IMR-90 (cell line): ENCODE measurements at regions not wholly inside any gene's neighbourhood (a gene's known extent, or its start where the extent isn't known, plus 50 kb on each side); places are given as distances from the start of the nearest gene placed in this dataset.

Experiments used
- ATAC-seq: fragments of 200-7000 bp; cut with Tn5 transposase; 2 replicates; pipeline ENCODE4 v1.9.1; 2020; ENCODE audit warnings: low read depth, mild to moderate bottlenecking, moderate library complexity
- BruUV-seq: library from RNA; stranded (reverse); fragments of 400-500 nt; replicated peaks from 2 replicates; lab custom pipeline; 2021; lab: Mats Ljungman, UMichigan
- CTCF ChIA-PET: fragments of 300-600 bp; formaldehyde crosslinking; extraction: SDS; loops from one replicate; lab custom pipeline; 2021; ENCODE audit warnings: antibody characterized with exemption; lab: Yijun Ruan, JAX
- POLR2A ChIA-PET: fragments of 300-600 bp; sonication (Branson Sonifier 250); formaldehyde crosslinking; loops from one replicate; lab custom pipeline; 2022; ENCODE audit warnings: antibody characterized with exemption; ENCODE audit not compliant: unreplicated experiment; lab: Charles Lee
- DNase-seq: peaks from one replicate; pipeline ENCODE4 v3.0.0; 2013
- H2AFZ ChIP-seq: replicated peaks from 2 replicates; pipeline ENCODE3; 2013; ENCODE audit warnings: low read length, mild to moderate bottlenecking; ENCODE audit not compliant: poor library complexity
- H2AK5ac ChIP-seq: 2 replicates; pipeline ENCODE4 v1.6.1; 2013; ENCODE audit warnings: low read depth, low read length, inconsistent platforms
- H2AK9ac ChIP-seq: replicated peaks from 2 replicates; pipeline ENCODE3; 2013; ENCODE audit warnings: mild to moderate bottlenecking, low read depth, low read length, moderate library complexity; ENCODE audit not compliant: poor library complexity
- H2BK120ac ChIP-seq: 2 replicates; pipeline ENCODE4 v1.6.1; 2013; ENCODE audit warnings: low read depth, low read length, inconsistent platforms
- H2BK15ac ChIP-seq: 3 replicates; pipeline ENCODE4 v1.6.1; 2013; ENCODE audit warnings: low read depth, low read length, inconsistent platforms
- H2BK20ac ChIP-seq: 2 replicates; pipeline ENCODE4 v1.6.1; 2013; ENCODE audit warnings: low read depth, mild to moderate bottlenecking, inconsistent platforms, low read length, moderate library complexity
- H2BK5ac ChIP-seq: 2 replicates; pipeline ENCODE4 v1.6.1; 2013; ENCODE audit warnings: mild to moderate bottlenecking, low read depth, low read length, inconsistent platforms; ENCODE audit not compliant: poor library complexity, severe bottlenecking
- H3K14ac ChIP-seq: replicated peaks from 2 replicates; pipeline ENCODE4 v1.6.1; 2013; ENCODE audit warnings: low read depth, low read length, inconsistent platforms
- H3K18ac ChIP-seq: 2 replicates; pipeline ENCODE4 v1.6.1; 2013; ENCODE audit warnings: low read depth, low read length, control low read depth
- H3K23ac ChIP-seq: 2 replicates; pipeline ENCODE4 v1.6.1; 2013; ENCODE audit warnings: low read depth, low read length, inconsistent platforms
- H3K27ac ChIP-seq: 2 replicates; pipeline ENCODE4 v1.5.1; 2013; ENCODE audit warnings: mild to moderate bottlenecking, control low read depth, low read length; ENCODE audit not compliant: insufficient read depth
- H3K27me3 ChIP-seq: 2 replicates; pipeline ENCODE4 v1.6.1; 2013; ENCODE audit warnings: low read length; ENCODE audit not compliant: control insufficient read depth, insufficient read depth
- H3K36me3 ChIP-seq: 2 replicates; pipeline ENCODE4 v1.6.1; 2013; ENCODE audit warnings: low read length, mixed read lengths; ENCODE audit not compliant: control insufficient read depth, insufficient read depth
- H3K4ac ChIP-seq: 2 replicates; pipeline ENCODE4 v1.6.1; 2013; ENCODE audit warnings: low read depth, low read length, inconsistent platforms
- H3K4me1 ChIP-seq: 2 replicates; pipeline ENCODE4 v1.6.1; 2013; ENCODE audit warnings: low read length, mixed read lengths; ENCODE audit not compliant: control insufficient read depth, insufficient read depth
- H3K4me2 ChIP-seq: 2 replicates; pipeline ENCODE4 v1.6.1; 2013; ENCODE audit warnings: low read depth, mild to moderate bottlenecking, control low read depth, low read length, moderate library complexity
- H3K4me3 ChIP-seq: 2 replicates; pipeline ENCODE4 v1.5.1; 2013; ENCODE audit warnings: low read depth, mild to moderate bottlenecking, control low read depth, low read length, moderate library complexity; ENCODE audit not compliant: insufficient read depth
- H3K56ac ChIP-seq: 2 replicates; pipeline ENCODE4 v1.6.1; 2013; ENCODE audit warnings: low read length, inconsistent platforms; ENCODE audit not compliant: insufficient read depth; ENCODE audit errors: extremely low read depth
- H3K79me1 ChIP-seq, 2 experiments: 2 replicates each; pipeline ENCODE4 v1.6.1; 2013; ENCODE audit warnings: low read length in 2 of 2, inconsistent platforms in 1 of 2, low read depth in 1 of 2
- H3K9ac ChIP-seq: 2 replicates; pipeline ENCODE4 v1.6.1; 2013; ENCODE audit warnings: low read depth, low read length, control low read depth
- H3K9me1 ChIP-seq: 2 replicates; pipeline ENCODE4 v1.6.1; 2013; ENCODE audit warnings: low read length, inconsistent platforms; ENCODE audit not compliant: insufficient read depth
- H3K9me3 ChIP-seq: 2 replicates; pipeline ENCODE4 v1.6.1; 2013; ENCODE audit warnings: low read length; ENCODE audit not compliant: control insufficient read depth, insufficient read depth
- H4K20me1 ChIP-seq: 2 replicates; pipeline ENCODE4 v1.6.1; 2013; ENCODE audit warnings: low read length, inconsistent platforms; ENCODE audit not compliant: insufficient read depth
- H4K5ac ChIP-seq: 2 replicates; pipeline ENCODE4 v1.6.1; 2013; ENCODE audit warnings: mild to moderate bottlenecking, low read depth, low read length, control low read depth
- H4K8ac ChIP-seq, 2 experiments: 2 replicates each; pipeline ENCODE4 v1.6.1; 2013; ENCODE audit warnings: low read depth in 2 of 2, low read length in 2 of 2, control low read depth in 1 of 2, inconsistent platforms in 1 of 2
- H4K91ac ChIP-seq: 2 replicates; pipeline ENCODE4 v1.6.1; 2013; ENCODE audit warnings: low read depth, low read length, inconsistent platforms; ENCODE audit not compliant: insufficient read depth
- BHLHE40 ChIP-seq: fragments of 150-350 bp; IDR thresholded peaks from 2 replicates; pipeline ENCODE4 v1.6.1; 2016; ENCODE audit warnings: mild to moderate bottlenecking, low read depth, low read length
- CEBPB ChIP-seq: IDR thresholded peaks from 2 replicates; pipeline ENCODE4 v1.6.1; 2012; ENCODE audit warnings: low read depth, low read length, improper control_type of control experiment
- CHD1 ChIP-seq: IDR thresholded peaks from 2 replicates; pipeline ENCODE4 v1.6.1; 2012; ENCODE audit warnings: low read depth, low read length, improper control_type of control experiment
- FOS ChIP-seq: fragments of 150-350 bp; IDR thresholded peaks from 2 replicates; pipeline ENCODE4 v1.6.1; 2016; ENCODE audit warnings: low read depth, low read length
- MAFK ChIP-seq: IDR thresholded peaks from 2 replicates; pipeline ENCODE4 v1.6.1; 2012; ENCODE audit warnings: low read depth, low read length, improper control_type of control experiment
- MAZ ChIP-seq: IDR thresholded peaks from 2 replicates; pipeline ENCODE4 v1.6.1; 2012; ENCODE audit warnings: low read depth, mild to moderate bottlenecking, low read length, improper control_type of control experiment, moderate library complexity, borderline replicate concordance
- MXI1 ChIP-seq: IDR thresholded peaks from 2 replicates; pipeline ENCODE4 v1.6.1; 2012; ENCODE audit warnings: low read depth, mild to moderate bottlenecking, low read length, moderate library complexity, borderline replicate concordance
- NFE2L2 ChIP-seq: fragments of 150-350 bp; IDR thresholded peaks from 2 replicates; pipeline ENCODE4 v1.6.1; 2016; ENCODE audit warnings: low read depth, mild to moderate bottlenecking, low read length
- POLR2A ChIP-seq: IDR thresholded peaks from 2 replicates; pipeline ENCODE4 v1.6.1; 2012; ENCODE audit warnings: mild to moderate bottlenecking, low read depth, low read length
- RAD21 ChIP-seq: IDR thresholded peaks from 2 replicates; pipeline ENCODE4 v1.6.1; 2012; ENCODE audit warnings: low read length, improper control_type of control experiment
- RCOR1 ChIP-seq: IDR thresholded peaks from 2 replicates; pipeline ENCODE4 v1.6.1; 2012; ENCODE audit warnings: mild to moderate bottlenecking, low read length, improper control_type of control experiment; ENCODE audit not compliant: insufficient replicate concordance
- RFX5 ChIP-seq: IDR thresholded peaks from 2 replicates; pipeline ENCODE4 v1.8.0; 2012; ENCODE audit warnings: low read depth, mild to moderate bottlenecking, low read length, moderate library complexity
- SMC3 ChIP-seq: fragments of 150-350 bp; IDR thresholded peaks from 2 replicates; pipeline ENCODE4 v1.6.1; 2016; ENCODE audit warnings: low read depth, mild to moderate bottlenecking, antibody characterized with exemption, low read length, moderate library complexity
- WGBS, 2 experiments: methylation state at CpG; one replicate each; pipeline versions ENCODE4 v1.1.5 to v1.1.7; 2013; ENCODE audit warnings: missing lambda C conversion rate in 2 of 2; ENCODE audit not compliant: insufficient read length in 1 of 2; ENCODE audit errors: extremely low coverage in 2 of 2; 5-methylcytosine and 5-hydroxymethylcytosine counted together
- dilution Hi-C: fragments of 300-500 bp; cut with HindIII; formaldehyde crosslinking; loops from one replicate; pipeline ENCODE4 v1.14.3; 2018; ENCODE audit warnings: low sequenced_read_pairs; ENCODE audit not compliant: unreplicated experiment
- in situ Hi-C: fragments of 300-500 bp; cut with MboI; formaldehyde crosslinking; loops from 3 replicates; pipeline ENCODE4 v1.14.3; 2019; ENCODE audit warnings: low sequenced_read_pairs, inconsistent platforms, mixed read lengths
- intact Hi-C: fragments of 100-400 bp; cut with micrococcal nuclease; formaldehyde crosslinking; loops from 2 replicates; pipeline ENCODE4 v1.10.0; 2022
- TF ChIP-seq, protein P1 (sequence below): fragments of 150-350 bp; IDR thresholded peaks from 2 replicates; pipeline ENCODE4 v1.6.1; 2016; ENCODE audit warnings: low read depth, mild to moderate bottlenecking, low read length, moderate library complexity, borderline replicate concordance
- TF ChIP-seq, protein P2 (sequence below): fragments of 150-350 bp; IDR thresholded peaks from 2 replicates; pipeline ENCODE4 v1.6.1; 2017; ENCODE audit warnings: mild to moderate bottlenecking, antibody characterized with exemption, low read length, low read depth
- TF ChIP-seq, protein P3 (sequence below): conservative IDR thresholded peaks from 2 replicates; pipeline ENCODE4 v1.5.1; 2012; ENCODE audit warnings: mild to moderate bottlenecking, low read depth, low read length, improper control_type of control experiment

DNA sequence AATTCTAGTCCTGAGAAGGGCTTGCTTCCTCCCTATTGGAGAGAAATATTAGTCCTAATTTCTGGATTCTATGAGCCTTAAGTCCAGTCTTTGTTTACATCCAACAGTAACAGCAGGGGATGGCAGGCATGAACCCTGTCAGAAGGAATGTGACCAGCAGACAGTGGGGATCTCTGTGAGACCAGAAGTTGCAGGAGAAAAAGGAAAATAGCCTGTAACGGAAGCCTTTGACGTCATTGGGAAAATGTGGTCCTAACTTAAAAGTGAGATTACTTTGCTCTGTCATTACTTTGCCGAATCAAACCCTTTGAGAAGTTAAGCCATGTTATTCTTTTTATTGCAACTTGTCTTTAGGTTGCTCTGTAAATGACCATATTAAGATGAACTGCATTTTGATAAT is 218.2 kb upstream of the PRICKLE1 start:
- Histone ChIP-seq H3K18ac (peak overlapping the region; percentile 45; the same call in 1 of the 2 replicates), H3K4ac (peak overlapping the region; percentile 18; the same call in 1 of the 2 replicates), H3K9me1 (no peaks in the 10 kb centered on the region; the same call in 1 of the 2 replicates), H4K8ac (peak overlapping the region in 1 of 2 experiments; percentile 30; a peak in 1 of 4 replicates), H3K9me3 (no peaks in the 10 kb centered on the region), H2AK9ac (no peak overlapping the region), H2BK5ac (no peak overlapping the region), H4K5ac (no peak overlapping the region), H3K27me3 (no peaks in the 10 kb centered on the region), H2AFZ (no peak overlapping the region), H3K4me1 (peaks cover 9% of the 10 kb centered on the region), H2BK15ac (no peak overlapping the region; the same call in 2 of the 3 replicates), H2BK20ac (peak overlapping the region; percentile 45), H3K14ac (peak overlapping the region; percentile 5; the same call in 1 of the 2 replicates), H3K79me1 (no peaks in the 10 kb centered on the region), H3K27ac (no peak overlapping the region), H3K9ac (no peak overlapping the region), H3K4me2 (no peak overlapping the region), H3K36me3 (no peaks in the 10 kb centered on the region), H3K4me3 (no peak overlapping the region), H4K20me1 (no peaks in the 10 kb centered on the region), H2AK5ac (peak overlapping the region; percentile 12; the same call in 1 of the 2 replicates), H2BK120ac (peak overlapping the region; percentile 11; the same call in 1 of the 2 replicates), H3K56ac (no peak overlapping the region), H4K91ac (no peak overlapping the region), H3K23ac (no peak overlapping the region)
- no peak for DNase-seq
- BruUV-seq: no TSS peak
- intact Hi-C loops (loop anchor here (10.0 kb wide), 1 partner anchor 223 kb away; the partner anchor contains the start of gene PRICKLE1), dilution Hi-C loops (no loop called here), in situ Hi-C loops (no loop called here)
- TF ChIP-seq, protein P1, sequence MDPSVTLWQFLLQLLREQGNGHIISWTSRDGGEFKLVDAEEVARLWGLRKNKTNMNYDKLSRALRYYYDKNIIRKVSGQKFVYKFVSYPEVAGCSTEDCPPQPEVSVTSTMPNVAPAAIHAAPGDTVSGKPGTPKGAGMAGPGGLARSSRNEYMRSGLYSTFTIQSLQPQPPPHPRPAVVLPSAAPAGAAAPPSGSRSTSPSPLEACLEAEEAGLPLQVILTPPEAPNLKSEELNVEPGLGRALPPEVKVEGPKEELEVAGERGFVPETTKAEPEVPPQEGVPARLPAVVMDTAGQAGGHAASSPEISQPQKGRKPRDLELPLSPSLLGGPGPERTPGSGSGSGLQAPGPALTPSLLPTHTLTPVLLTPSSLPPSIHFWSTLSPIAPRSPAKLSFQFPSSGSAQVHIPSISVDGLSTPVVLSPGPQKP: no peak
- TF ChIP-seq FOS (no peak), POLR2A (no peak), CHD1 (no peak), RFX5 (no peak), RAD21 (no peak), NFE2L2 (no peak), CEBPB (no peak), RCOR1 (no peak), MXI1 (no peak), MAFK (no peak), BHLHE40 (no peak), MAZ (no peak), SMC3 (no peak)
- TF ChIP-seq, protein P2, sequence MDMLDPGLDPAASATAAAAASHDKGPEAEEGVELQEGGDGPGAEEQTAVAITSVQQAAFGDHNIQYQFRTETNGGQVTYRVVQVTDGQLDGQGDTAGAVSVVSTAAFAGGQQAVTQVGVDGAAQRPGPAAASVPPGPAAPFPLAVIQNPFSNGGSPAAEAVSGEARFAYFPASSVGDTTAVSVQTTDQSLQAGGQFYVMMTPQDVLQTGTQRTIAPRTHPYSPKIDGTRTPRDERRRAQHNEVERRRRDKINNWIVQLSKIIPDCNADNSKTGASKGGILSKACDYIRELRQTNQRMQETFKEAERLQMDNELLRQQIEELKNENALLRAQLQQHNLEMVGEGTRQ: no peak
- TF ChIP-seq, protein P3, sequence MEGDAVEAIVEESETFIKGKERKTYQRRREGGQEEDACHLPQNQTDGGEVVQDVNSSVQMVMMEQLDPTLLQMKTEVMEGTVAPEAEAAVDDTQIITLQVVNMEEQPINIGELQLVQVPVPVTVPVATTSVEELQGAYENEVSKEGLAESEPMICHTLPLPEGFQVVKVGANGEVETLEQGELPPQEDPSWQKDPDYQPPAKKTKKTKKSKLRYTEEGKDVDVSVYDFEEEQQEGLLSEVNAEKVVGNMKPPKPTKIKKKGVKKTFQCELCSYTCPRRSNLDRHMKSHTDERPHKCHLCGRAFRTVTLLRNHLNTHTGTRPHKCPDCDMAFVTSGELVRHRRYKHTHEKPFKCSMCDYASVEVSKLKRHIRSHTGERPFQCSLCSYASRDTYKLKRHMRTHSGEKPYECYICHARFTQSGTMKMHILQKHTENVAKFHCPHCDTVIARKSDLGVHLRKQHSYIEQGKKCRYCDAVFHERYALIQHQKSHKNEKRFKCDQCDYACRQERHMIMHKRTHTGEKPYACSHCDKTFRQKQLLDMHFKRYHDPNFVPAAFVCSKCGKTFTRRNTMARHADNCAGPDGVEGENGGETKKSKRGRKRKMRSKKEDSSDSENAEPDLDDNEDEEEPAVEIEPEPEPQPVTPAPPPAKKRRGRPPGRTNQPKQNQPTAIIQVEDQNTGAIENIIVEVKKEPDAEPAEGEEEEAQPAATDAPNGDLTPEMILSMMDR: no peak
- POLR2A ChIA-PET: no interaction called here
- 92% methylated on average over 2 of the region's 3 CpGs; no CpG with 5 or more reads in 1 of the 2 experiments for WGBS, 2 experiments
- peak; percentile 35; the same call in 1 of the 2 replicates for ATAC-seq
- CTCF ChIA-PET: no interaction called here
